Neural progenitor cell (in vitro differentiated cells): ENCODE measurements at regions not wholly inside any gene's neighbourhood (a gene's known extent, or its start where the extent isn't known, plus 50 kb on each side); places are given as distances from the start of the nearest gene placed in this dataset.

ENCODE experiments used
- CTCF ChIP-seq: fragments of 200-600 bp; sonication (generic); IDR thresholded peaks from 2 replicates; pipeline ENCODE4 v1.5.1; 2017; ENCODE audit warnings: antibody characterized with exemption, mild to moderate bottlenecking
- EZH2 ChIP-seq: fragments of 200-600 bp; sonication (generic); IDR thresholded peaks from 2 replicates; pipeline ENCODE4 v1.6.1; 2017; ENCODE audit warnings: antibody characterized with exemption, mild to moderate bottlenecking, moderate library complexity
- EZH2phosphoT487 ChIP-seq: fragments of 200-600 bp; sonication (generic); IDR thresholded peaks from 2 replicates; pipeline ENCODE4 v1.6.1; 2017; ENCODE audit warnings: antibody characterized with exemption

GRCh38 chrX:122421434-122422121 is 762.5 kb upstream of the GRIA3 start:
- TF ChIP-seq CTCF, result no peak
- TF ChIP-seq EZH2phosphoT487, result no peak
- no peak for TF ChIP-seq EZH2
